ENCODE measurements at regions not wholly inside any gene's neighbourhood (a gene's known extent, or its start where the extent isn't known, plus 50 kb on each side); places are given as distances from the start of the nearest gene placed in this dataset.

- TF ChIP-seq CTCF (conservative IDR thresholded peaks at IDR 0.05), result no peak
- TF ChIP-seq EZH2 (IDR thresholded peaks at IDR 0.05; ENCODE audit: low read depth), result no peak
Observed at GRCh38 chr9:74107692-74108091, 389.4 kb upstream of the RORB start.

Measured in PC-9 (cell line).